ENCODE measurements at regions not wholly inside any gene's neighbourhood (a gene's known extent, or its start where the extent isn't known, plus 50 kb on each side); places are given as distances from the start of the nearest gene placed in this dataset.

GRCh38 chr16:49075709-49076108 is 205.9 kb downstream of the CBLN1 start:
- Histone ChIP-seq H3K4me3 (no peak overlapping the region), H3K27ac (no peak overlapping the region), H3K27me3 (no peaks in the 10 kb centered on the region), H3K36me3 (no peaks in the 10 kb centered on the region), H3K4me1 (ENCODE audit: low read depth) (no peaks in the 10 kb centered on the region), H3K9me3 (ENCODE audit: low read depth) (no peaks in the 10 kb centered on the region)
- no peak for DNase-seq (ENCODE audit: low read depth in 1 of 2, low spot score in 1 of 2)
- TF ChIP-seq CTCF (IDR thresholded peaks at IDR 0.05; ENCODE audit: low read depth, low read length): no peak

- peaks cover 4% of the 10 kb centered on the region for H3K27me3 ChIP-seq
- H3K4me3 ChIP-seq: no peak overlapping the region
- H3K9me3 ChIP-seq (ENCODE audit: low read depth): no peaks in the 10 kb centered on the region
- no peak for DNase-seq (ENCODE audit: low read depth in 1 of 2, low spot score in 1 of 2)
- H3K36me3 ChIP-seq: no peaks in the 10 kb centered on the region
- no peak for TF ChIP-seq CTCF (IDR thresholded peaks at IDR 0.05; ENCODE audit: low read depth, low read length)
- H3K27ac ChIP-seq: no peak overlapping the region
- no peaks in the 10 kb centered on the region for H3K4me1 ChIP-seq (ENCODE audit: low read depth)
Measured at GRCh38 chr16:49068224-49068623, 213.4 kb downstream of the CBLN1 start.

GRCh38 chr16:49067776-49068175 is 213.9 kb downstream of the CBLN1 start:
- no peaks in the 10 kb centered on the region for H3K4me1 ChIP-seq (ENCODE audit: low read depth)
- H3K27me3 ChIP-seq: peaks cover 5% of the 10 kb centered on the region
- no peaks in the 10 kb centered on the region for H3K9me3 ChIP-seq (ENCODE audit: low read depth)
- H3K4me3 ChIP-seq: no peak overlapping the region
- TF ChIP-seq CTCF (IDR thresholded peaks at IDR 0.05; ENCODE audit: low read depth, low read length): no peak
- no peak for DNase-seq (ENCODE audit: low read depth in 1 of 2, low spot score in 1 of 2)
- H3K36me3 ChIP-seq: no peaks in the 10 kb centered on the region
- H3K27ac ChIP-seq: no peak overlapping the region

GRCh38 chr16:49061137-49061714 is 220.4 kb downstream of the CBLN1 start:
- Histone ChIP-seq H3K36me3 (no peaks in the 10 kb centered on the region), H3K27ac (no peak overlapping the region), H3K4me1 (ENCODE audit: low read depth) (no peaks in the 10 kb centered on the region), H3K4me3 (no peak overlapping the region), H3K27me3 (peaks cover 5% of the 10 kb centered on the region), H3K9me3 (ENCODE audit: low read depth) (no peaks in the 10 kb centered on the region)
- no peak for DNase-seq (ENCODE audit: low read depth in 1 of 2, low spot score in 1 of 2)
- TF ChIP-seq CTCF (IDR thresholded peaks at IDR 0.05; ENCODE audit: low read depth, low read length): no peak

GRCh38 chr16:49060728-49061127 is 220.9 kb downstream of the CBLN1 start:
- no peaks in the 10 kb centered on the region for H3K4me1 ChIP-seq (ENCODE audit: low read depth)
- H3K36me3 ChIP-seq: no peaks in the 10 kb centered on the region
- TF ChIP-seq CTCF (IDR thresholded peaks at IDR 0.05; ENCODE audit: low read depth, low read length): no peak
- H3K27ac ChIP-seq: no peak overlapping the region
- no peak overlapping the region for H3K4me3 ChIP-seq
- no peaks in the 10 kb centered on the region for H3K9me3 ChIP-seq (ENCODE audit: low read depth)
- peaks cover 5% of the 10 kb centered on the region for H3K27me3 ChIP-seq
- no peak for DNase-seq (ENCODE audit: low read depth in 1 of 2, low spot score in 1 of 2)

GRCh38 chr16:49058382-49058781 is 223.3 kb downstream of the CBLN1 start:
- TF ChIP-seq CTCF (IDR thresholded peaks at IDR 0.05; ENCODE audit: low read depth, low read length): no peak

More at GRCh38 chr16:49058382-49058781, 223.3 kb downstream of the CBLN1 start:
- no peaks in the 10 kb centered on the region for H3K4me1 ChIP-seq (ENCODE audit: low read depth)
- peaks cover 2% of the 10 kb centered on the region for H3K27me3 ChIP-seq
- H3K4me3 ChIP-seq: no peak overlapping the region
- no peaks in the 10 kb centered on the region for H3K9me3 ChIP-seq (ENCODE audit: low read depth)
- no peak overlapping the region for H3K27ac ChIP-seq
- no peaks in the 10 kb centered on the region for H3K36me3 ChIP-seq
- no peak for DNase-seq (ENCODE audit: low read depth in 1 of 2, low spot score in 1 of 2)
